ENCODE measurements at regions not wholly inside any gene's neighbourhood (a gene's known extent, or its start where the extent isn't known, plus 50 kb on each side); places are given as distances from the start of the nearest gene placed in this dataset.

- no peak for TF ChIP-seq CTCF (IDR thresholded peaks at IDR 0.05)
- no peak for TF ChIP-seq POLR2A (IDR thresholded peaks at IDR 0.05)
Measured at GRCh38 chrX:69290292-69290691, 125.0 kb upstream of the PJA1 start.
